ENCODE measurements at regions not wholly inside any gene's neighbourhood (a gene's known extent, or its start where the extent isn't known, plus 50 kb on each side); places are given as distances from the start of the nearest gene placed in this dataset.
"Not testable (repeated sequence)": the region's sequence is repeated elsewhere in the genome, so short reads cannot be mapped to it uniquely, and the experiment has no call there.

DNA sequence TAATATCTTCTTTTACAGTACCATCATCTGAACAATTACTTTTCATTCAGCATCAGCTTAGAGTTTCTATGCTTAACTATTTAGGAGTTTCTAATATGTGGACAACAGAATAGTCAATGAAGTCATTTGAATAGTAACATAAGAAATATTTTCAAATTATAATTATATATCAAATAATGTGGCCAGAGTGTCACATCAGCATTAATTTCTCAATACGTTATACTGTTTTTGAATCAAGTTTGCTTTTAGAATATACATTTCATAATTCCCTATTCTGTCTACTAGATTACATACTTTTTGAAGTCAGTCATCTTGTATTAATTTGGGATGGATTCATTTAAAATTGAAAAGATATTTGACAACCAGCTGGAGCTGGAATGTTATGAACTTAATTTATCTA lies 677.4 kb upstream of the PABPC4L start:
- no peaks in the 10 kb centered on the region for H3K36me3 Mint-ChIP-seq
- DNase-seq (no peak), ATAC-seq (ENCODE audit: low read depth) (no peak)
- no peak overlapping the region for H3K4me3 Mint-ChIP-seq
- H3K9me3 Mint-ChIP-seq = peaks cover 1% of the 10 kb centered on the region
- POLR2A ChIA-PET = no interaction called here
- H3K27ac Mint-ChIP-seq = no peak overlapping the region
- H3K27me3 Mint-ChIP-seq = no peaks in the 10 kb centered on the region
- H3K4me1 Mint-ChIP-seq = no peaks in the 10 kb centered on the region

DNA sequence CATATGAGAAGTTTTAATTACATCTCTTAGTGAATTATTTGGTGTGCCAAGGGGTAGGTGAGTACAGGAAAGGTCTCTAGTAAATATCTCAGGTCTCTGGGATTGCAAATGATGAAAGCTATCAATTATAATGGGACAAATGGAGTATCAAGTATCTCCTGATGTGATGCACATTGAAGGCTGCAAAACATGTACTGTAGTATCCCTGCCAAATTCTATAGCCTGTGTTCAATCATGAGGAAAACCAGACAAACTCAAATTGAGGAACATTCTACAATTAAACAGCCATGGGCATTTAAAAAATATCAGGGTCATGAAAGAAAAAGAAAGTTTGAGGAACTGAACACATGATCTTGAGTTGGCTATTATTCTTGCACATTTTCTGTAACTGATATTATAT lies 665.4 kb upstream of the PABPC4L start:
- no peak overlapping the region for H3K27ac Mint-ChIP-seq
- H3K4me3 Mint-ChIP-seq = no peak overlapping the region
- no peaks in the 10 kb centered on the region for H3K27me3 Mint-ChIP-seq
- POLR2A ChIA-PET = no interaction called here
- no peak for ATAC-seq (ENCODE audit: low read depth)
- H3K36me3 Mint-ChIP-seq = no peaks in the 10 kb centered on the region
- H3K9me3 Mint-ChIP-seq = no peaks in the 10 kb centered on the region
- DNase-seq = no peak
- H3K4me1 Mint-ChIP-seq = no peaks in the 10 kb centered on the region

DNA sequence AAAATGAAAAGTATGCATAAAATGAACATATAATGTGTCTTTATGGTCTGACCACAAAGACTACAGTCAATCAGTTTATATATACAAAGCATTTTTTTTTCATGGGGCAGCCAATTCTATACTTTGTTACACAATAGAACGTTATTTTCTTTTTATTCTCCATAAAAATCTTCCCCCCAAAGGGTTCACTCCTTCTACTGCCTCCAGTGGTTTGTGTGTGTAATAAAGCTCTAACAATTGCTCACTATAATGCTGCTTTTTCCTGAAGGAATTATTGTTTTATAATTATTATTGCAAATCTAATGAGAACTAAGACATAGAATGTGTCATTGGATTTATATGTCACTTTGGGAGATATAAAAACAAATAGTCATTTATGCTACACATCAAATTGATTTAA lies 664.1 kb upstream of the PABPC4L start:
- H3K4me3 Mint-ChIP-seq = no peak overlapping the region
- no peaks in the 10 kb centered on the region for H3K9me3 Mint-ChIP-seq
- H3K27me3 Mint-ChIP-seq = no peaks in the 10 kb centered on the region
- ATAC-seq (ENCODE audit: low read depth) (no peak), DNase-seq (no peak)
- POLR2A ChIA-PET = no interaction called here
- no peak overlapping the region for H3K27ac Mint-ChIP-seq
- H3K4me1 Mint-ChIP-seq = no peaks in the 10 kb centered on the region
- H3K36me3 Mint-ChIP-seq = no peaks in the 10 kb centered on the region

DNA sequence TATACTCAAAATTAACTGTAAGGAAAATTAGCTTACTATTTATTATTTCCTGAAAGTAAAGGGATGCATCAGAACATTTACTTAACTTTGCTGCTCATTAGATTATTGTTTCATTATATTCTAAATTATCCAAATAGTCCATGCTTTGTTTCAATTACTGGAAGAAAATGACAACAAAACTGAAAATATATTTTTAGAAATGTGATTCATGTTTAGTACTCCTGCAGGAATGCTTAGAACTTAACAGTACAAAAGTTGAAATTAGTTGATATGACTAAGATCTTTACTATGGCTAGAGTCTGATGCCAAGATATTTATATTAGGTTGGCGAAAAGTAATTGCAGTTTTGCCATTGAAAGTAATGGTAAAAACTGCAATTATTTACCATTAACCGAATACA lies 660.5 kb upstream of the PABPC4L start:
- H3K9me3 Mint-ChIP-seq = peaks cover 3% of the 10 kb centered on the region
- no peaks in the 10 kb centered on the region for H3K27me3 Mint-ChIP-seq
- DNase-seq (no peak), ATAC-seq (ENCODE audit: low read depth) (no peak)
- no peak overlapping the region for H3K27ac Mint-ChIP-seq
- POLR2A ChIA-PET = no interaction called here
- H3K4me3 Mint-ChIP-seq = no peak overlapping the region
- no peaks in the 10 kb centered on the region for H3K4me1 Mint-ChIP-seq
- no peaks in the 10 kb centered on the region for H3K36me3 Mint-ChIP-seq

GRCh38 chr4:134848681-134849080 lies 647.1 kb upstream of the PABPC4L start:
- Mint-ChIP-seq H3K4me3 (no peak overlapping the region), H3K27ac (no peak overlapping the region), H3K4me1 (no peaks in the 10 kb centered on the region), H3K36me3 (no peaks in the 10 kb centered on the region), H3K9me3 (peaks cover 2% of the 10 kb centered on the region), H3K27me3 (no peaks in the 10 kb centered on the region)
- ATAC-seq (ENCODE audit: low read depth) (no peak), DNase-seq (no peak)
- POLR2A ChIA-PET = no interaction called here

- H3K9me3 Mint-ChIP-seq; H3K27ac Mint-ChIP-seq; H3K4me3 Mint-ChIP-seq; H3K36me3 Mint-ChIP-seq; DNase-seq; ATAC-seq (ENCODE audit: low read depth); H3K27me3 Mint-ChIP-seq; H3K4me1 Mint-ChIP-seq; POLR2A ChIA-PET: not testable (repeated sequence)
Measured at GRCh38 chr4:134830741-134831140, 629.2 kb upstream of the PABPC4L start.

DNA sequence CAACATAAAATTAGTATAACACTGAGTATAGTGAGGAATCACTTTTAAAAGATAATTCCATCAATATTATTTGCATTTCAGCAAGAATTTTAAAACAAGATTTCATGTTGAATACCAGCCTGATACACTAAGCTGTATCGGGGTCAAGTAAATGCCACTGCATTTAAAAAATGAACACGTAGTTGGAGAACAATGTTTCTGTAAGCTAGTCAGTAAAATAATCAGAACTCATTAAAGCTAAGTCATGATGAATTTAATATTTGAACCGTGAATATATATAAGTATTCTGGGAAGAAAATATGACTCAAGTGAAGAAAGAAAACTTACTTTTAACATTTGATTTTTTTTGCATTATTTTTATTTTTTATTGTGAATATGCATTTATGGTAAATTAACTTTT lies 611.0 kb upstream of the PABPC4L start:
- H3K36me3 Mint-ChIP-seq = no peaks in the 10 kb centered on the region
- H3K9me3 Mint-ChIP-seq = peaks cover 4% of the 10 kb centered on the region
- POLR2A ChIA-PET = no interaction called here
- no peaks in the 10 kb centered on the region for H3K4me1 Mint-ChIP-seq
- no peak overlapping the region for H3K4me3 Mint-ChIP-seq
- ATAC-seq (ENCODE audit: low read depth) (no peak), DNase-seq (no peak)
- no peaks in the 10 kb centered on the region for H3K27me3 Mint-ChIP-seq
- H3K27ac Mint-ChIP-seq = no peak overlapping the region

DNA sequence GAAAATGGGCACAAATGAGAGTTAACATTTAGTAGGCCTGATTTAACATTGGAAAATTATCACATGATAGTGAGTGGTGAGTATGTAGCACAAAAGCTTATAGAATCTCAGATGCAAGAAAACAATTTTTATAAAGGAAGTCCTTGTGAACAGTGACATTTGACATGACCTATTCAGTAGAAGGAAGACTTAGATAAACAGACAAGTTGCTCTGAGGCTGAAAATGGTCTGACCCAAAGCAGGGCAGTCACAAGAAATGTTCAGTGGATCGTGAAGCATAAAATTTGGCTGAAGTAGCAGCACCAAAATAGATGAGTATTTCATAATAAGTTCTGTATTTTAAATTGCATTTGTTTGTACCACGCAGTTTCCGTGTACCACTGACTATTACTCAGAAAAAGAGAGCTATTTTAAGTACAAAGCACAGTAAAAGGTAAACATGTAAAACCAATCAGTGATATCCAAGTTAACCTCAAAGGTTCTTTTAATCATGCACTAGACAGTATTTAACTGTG lies 605.7 kb upstream of the PABPC4L start:
- no peak overlapping the region for H3K27ac Mint-ChIP-seq
- no peaks in the 10 kb centered on the region for H3K4me1 Mint-ChIP-seq
- H3K9me3 Mint-ChIP-seq = peaks cover 1% of the 10 kb centered on the region
- DNase-seq (no peak), ATAC-seq (ENCODE audit: low read depth) (no peak)
- no peaks in the 10 kb centered on the region for H3K27me3 Mint-ChIP-seq
- no peaks in the 10 kb centered on the region for H3K36me3 Mint-ChIP-seq
- POLR2A ChIA-PET = no interaction called here
- H3K4me3 Mint-ChIP-seq = no peak overlapping the region

- no peaks in the 10 kb centered on the region for H3K4me1 Mint-ChIP-seq
- no peak overlapping the region for H3K4me3 Mint-ChIP-seq
- DNase-seq (no peak), ATAC-seq (ENCODE audit: low read depth) (no peak)
- POLR2A ChIA-PET = no interaction called here
- no peaks in the 10 kb centered on the region for H3K36me3 Mint-ChIP-seq
- H3K9me3 Mint-ChIP-seq = peaks cover 7% of the 10 kb centered on the region
- no peak overlapping the region for H3K27ac Mint-ChIP-seq
- H3K27me3 Mint-ChIP-seq = no peaks in the 10 kb centered on the region
Measured at GRCh38 chr4:134798573-134798972, 597.0 kb upstream of the PABPC4L start.

DNA sequence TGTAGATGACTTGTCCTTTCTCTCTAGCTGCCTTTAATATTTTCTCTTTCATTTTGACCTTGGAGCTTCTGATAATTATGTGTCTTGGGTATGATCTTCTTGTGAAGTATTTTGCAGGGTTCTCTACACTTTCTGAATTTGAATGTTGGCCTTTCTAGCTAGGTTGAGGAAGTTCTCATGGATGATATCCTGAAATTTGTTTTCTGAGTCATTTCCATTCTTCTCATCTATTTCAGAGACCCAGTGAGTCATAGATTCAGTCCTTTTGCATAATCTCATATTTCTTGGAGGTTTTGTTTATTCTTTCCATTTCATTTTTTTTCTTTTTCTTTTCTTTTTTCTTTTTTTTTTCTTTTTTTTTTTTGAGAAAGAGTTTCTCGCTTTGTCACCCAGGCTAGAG lies 585.7 kb upstream of the PABPC4L start:
- no peaks in the 10 kb centered on the region for H3K4me1 Mint-ChIP-seq
- ATAC-seq (ENCODE audit: low read depth) (no peak), DNase-seq (no peak)
- no peak overlapping the region for H3K4me3 Mint-ChIP-seq
- POLR2A ChIA-PET = no interaction called here
- H3K9me3 Mint-ChIP-seq = peaks cover 19% of the 10 kb centered on the region
- H3K27ac Mint-ChIP-seq = no peak overlapping the region
- H3K27me3 Mint-ChIP-seq = no peaks in the 10 kb centered on the region
- peaks cover 1% of the 10 kb centered on the region for H3K36me3 Mint-ChIP-seq

- H3K27ac Mint-ChIP-seq = no peak overlapping the region
- peaks cover 7% of the 10 kb centered on the region for H3K9me3 Mint-ChIP-seq
- DNase-seq = no peak
- H3K4me1 Mint-ChIP-seq = no peaks in the 10 kb centered on the region
- H3K36me3 Mint-ChIP-seq = no peaks in the 10 kb centered on the region
- no peak overlapping the region for H3K4me3 Mint-ChIP-seq
- H3K27me3 Mint-ChIP-seq = no peaks in the 10 kb centered on the region
- no peak for ATAC-seq (ENCODE audit: low read depth)
- POLR2A ChIA-PET = no interaction called here
Measured at GRCh38 chr4:134780244-134780643, 578.7 kb upstream of the PABPC4L start.

- no peaks in the 10 kb centered on the region for H3K36me3 Mint-ChIP-seq
- H3K27ac Mint-ChIP-seq = no peak overlapping the region
- ATAC-seq (ENCODE audit: low read depth) = no peak
- DNase-seq = no peak
- POLR2A ChIA-PET = no interaction called here
- H3K4me3 Mint-ChIP-seq = no peak overlapping the region
- H3K9me3 Mint-ChIP-seq = peaks cover 2% of the 10 kb centered on the region
- no peaks in the 10 kb centered on the region for H3K4me1 Mint-ChIP-seq
- H3K27me3 Mint-ChIP-seq = no peaks in the 10 kb centered on the region
Measured at GRCh38 chr4:134777606-134778005, 576.0 kb upstream of the PABPC4L start.

- DNase-seq = no peak
Measured at GRCh38 chr4:134773497-134774000, 572.0 kb upstream of the PABPC4L start.

DNA sequence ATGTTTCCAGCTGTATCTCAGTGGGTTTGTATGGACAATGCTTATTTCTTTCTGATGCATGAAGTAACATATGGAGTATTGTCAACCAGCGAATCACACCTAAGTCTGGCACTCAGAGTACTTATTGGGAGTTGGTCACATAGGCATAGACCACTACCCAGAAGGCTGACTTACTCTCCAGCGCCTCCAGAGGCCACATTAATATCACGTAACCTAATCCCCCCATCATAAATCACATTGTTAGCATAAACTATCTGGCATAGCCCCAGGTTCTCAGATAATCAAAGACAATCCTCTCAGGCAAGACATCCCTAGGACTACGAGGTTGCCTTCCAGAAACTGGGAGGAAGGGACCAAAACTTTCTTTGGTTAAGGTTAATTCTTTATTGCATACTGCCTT lies 560.5 kb upstream of the PABPC4L start:
- no peaks in the 10 kb centered on the region for H3K27me3 Mint-ChIP-seq
- no peaks in the 10 kb centered on the region for H3K4me1 Mint-ChIP-seq

More at GRCh38 chr4:134773497-134774000, 572.0 kb upstream of the PABPC4L start:
- H3K27ac Mint-ChIP-seq = no peak overlapping the region
- no peaks in the 10 kb centered on the region for H3K27me3 Mint-ChIP-seq
- H3K4me3 Mint-ChIP-seq = no peak overlapping the region
- H3K9me3 Mint-ChIP-seq = peaks cover 4% of the 10 kb centered on the region
- no peak for ATAC-seq (ENCODE audit: low read depth)
- no peaks in the 10 kb centered on the region for H3K4me1 Mint-ChIP-seq
- H3K36me3 Mint-ChIP-seq = no peaks in the 10 kb centered on the region
- POLR2A ChIA-PET = no interaction called here

GRCh38 chr4:134756421-134756820 lies 554.8 kb upstream of the PABPC4L start:
- ATAC-seq (ENCODE audit: low read depth) (no peak), DNase-seq (no peak)
- H3K27ac Mint-ChIP-seq = no peak overlapping the region
- no peak overlapping the region for H3K4me3 Mint-ChIP-seq
- no peaks in the 10 kb centered on the region for H3K27me3 Mint-ChIP-seq
- H3K9me3 Mint-ChIP-seq = peaks cover 2% of the 10 kb centered on the region
- H3K36me3 Mint-ChIP-seq = no peaks in the 10 kb centered on the region
- POLR2A ChIA-PET = no interaction called here
- H3K4me1 Mint-ChIP-seq = no peaks in the 10 kb centered on the region

More for the DNA sequence above, 560.5 kb upstream of the PABPC4L start:
- Mint-ChIP-seq H3K4me3 (no peak overlapping the region), H3K36me3 (no peaks in the 10 kb centered on the region), H3K9me3 (peaks cover 2% of the 10 kb centered on the region), H3K27ac (no peak overlapping the region)
- no peak for DNase-seq
- POLR2A ChIA-PET = no interaction called here
- ATAC-seq (ENCODE audit: low read depth) = no peak

All from activated naive CD8-positive, alpha-beta T cell treated with anti-CD3 and anti-CD28 coated beads, Interleukin-2, amount 10 ng/mL, durations not matched to agents 7 days and 5 days (primary cell).